Vagina (tissue), 2 donors: ENCODE measurements at regions not wholly inside any gene's neighbourhood (a gene's known extent, or its start where the extent isn't known, plus 50 kb on each side); places are given as distances from the start of the nearest gene placed in this dataset.
"Not testable (repeated sequence)": the region's sequence is repeated elsewhere in the genome, so short reads cannot be mapped to it uniquely, and the experiment has no call there.

ENCODE experiments used
- DNase-seq, 2 donors: peaks; one replicate each; pipeline ENCODE4 v3.0.0-alpha.2; 2017; ENCODE audit errors: extremely low spot score in 2 of 2
- H3K27ac ChIP-seq: fragments of 200-600 bp; sonication (generic); one replicate; pipeline ENCODE4 v1.5.1; 2019
- H3K27me3 ChIP-seq: fragments of 200-600 bp; sonication (generic); one replicate; pipeline ENCODE4 v1.5.1; 2019
- H3K36me3 ChIP-seq, 2 donors: fragments of 200-600 bp; sonication (generic); one replicate each; pipeline ENCODE4 v1.5.1; 2017 to 2019
- H3K4me1 ChIP-seq: fragments of 200-600 bp; sonication (generic); one replicate; pipeline ENCODE4 v1.5.1; 2019
- H3K4me3 ChIP-seq, 2 donors: fragments of 200-600 bp; sonication (generic); 1 replicate in 1 of 2; 2 replicates in 1 of 2; pipeline ENCODE4 v1.5.1; 2016 to 2019
- H3K9me3 ChIP-seq: fragments of 200-600 bp; sonication (generic); one replicate; pipeline ENCODE4 v1.5.1; 2019
- CTCF ChIP-seq, 3 experiments: fragments of 450-650 bp in 2 of 3; fragments of 200-600 bp in 1 of 3; sonication (generic) in 1 of 3; IDR thresholded peaks; one replicate each; pipeline ENCODE4 v1.5.1; 2017 to 2019; ENCODE audit warnings: antibody characterized with exemption in 3 of 3, mild to moderate bottlenecking in 2 of 3, moderate library complexity in 2 of 3
- POLR2A ChIP-seq, 2 donors: fragments of 450-650 bp; IDR thresholded peaks; one replicate each; pipeline ENCODE4 v1.6.1; 2017; ENCODE audit warnings: antibody characterized with exemption in 2 of 2, mild to moderate bottlenecking in 2 of 2, moderate library complexity in 2 of 2
- POLR2AphosphoS5 ChIP-seq, 2 donors: sonication (generic); formaldehyde crosslinking; IDR thresholded peaks; one replicate each; pipeline ENCODE4 v1.9.0; 2017; ENCODE audit warnings: antibody characterized with exemption in 2 of 2, mild to moderate bottlenecking in 2 of 2, low read depth in 1 of 2; ENCODE audit not compliant: insufficient read depth in 1 of 2
- intact Hi-C: fragments of 100-400 bp; cut with DNase I; formaldehyde crosslinking; loops from one replicate; pipeline ENCODE4 v1.15.1; 2023

GRCh38 chr18:67771271-67771670 is 254.8 kb upstream of the DSEL start:
- no peak overlapping the region for H3K27ac ChIP-seq
- H3K4me3 ChIP-seq: no peak overlapping the region
- no peaks in the 10 kb centered on the region for H3K4me1 ChIP-seq
- no peaks in the 10 kb centered on the region for H3K36me3 ChIP-seq
- intact Hi-C loops: no loop called here
- TF ChIP-seq POLR2A (IDR thresholded peaks at IDR 0.05): no peak
- no peak for TF ChIP-seq POLR2AphosphoS5 (IDR thresholded peaks at IDR 0.05; ENCODE audit: insufficient read depth in 1 of 2, low read depth in 1 of 2)
- no peak for TF ChIP-seq CTCF (IDR thresholded peaks at IDR 0.05)
- no peaks in the 10 kb centered on the region for H3K9me3 ChIP-seq
- H3K27me3 ChIP-seq: no peaks in the 10 kb centered on the region
- DNase-seq: no peak

GRCh38 chr18:67770520-67770919 is 254.0 kb upstream of the DSEL start:
- TF ChIP-seq CTCF (IDR thresholded peaks at IDR 0.05): no peak
- no peak for TF ChIP-seq POLR2AphosphoS5 (IDR thresholded peaks at IDR 0.05; ENCODE audit: insufficient read depth in 1 of 2, low read depth in 1 of 2)
- no peak for TF ChIP-seq POLR2A (IDR thresholded peaks at IDR 0.05)
- Histone ChIP-seq H3K27me3 (no peaks in the 10 kb centered on the region), H3K36me3 (no peaks in the 10 kb centered on the region), H3K4me1 (no peaks in the 10 kb centered on the region), H3K4me3 (no peak overlapping the region), H3K9me3 (no peaks in the 10 kb centered on the region), H3K27ac (no peak overlapping the region)
- intact Hi-C loops: no loop called here
- no peak for DNase-seq

- intact Hi-C loops: no loop called here
- TF ChIP-seq CTCF (IDR thresholded peaks at IDR 0.05) (no peak), POLR2AphosphoS5 (IDR thresholded peaks at IDR 0.05; ENCODE audit: insufficient read depth in 1 of 2, low read depth in 1 of 2) (no peak), POLR2A (IDR thresholded peaks at IDR 0.05) (no peak)
These were observed 250.4 kb upstream of the DSEL start for GRCh38 chr18:67766930-67767329.

GRCh38 chr18:67752211-67752610 is 235.7 kb upstream of the DSEL start:
- H3K36me3 ChIP-seq, H3K4me1 ChIP-seq, H3K27me3 ChIP-seq, H3K9me3 ChIP-seq, H3K27ac ChIP-seq, H3K4me3 ChIP-seq, DNase-seq, intact Hi-C loops: not testable (repeated sequence)

More at GRCh38 chr18:67766930-67767329, 250.4 kb upstream of the DSEL start:
- Histone ChIP-seq H3K4me3 (no peak overlapping the region), H3K9me3 (no peaks in the 10 kb centered on the region), H3K27me3 (no peaks in the 10 kb centered on the region), H3K36me3 (no peaks in the 10 kb centered on the region), H3K4me1 (no peaks in the 10 kb centered on the region), H3K27ac (no peak overlapping the region)
- DNase-seq: no peak

GRCh38 chr18:67742954-67743353 is 226.4 kb upstream of the DSEL start:
- H3K27ac ChIP-seq: no peak overlapping the region
- TF ChIP-seq POLR2AphosphoS5 (IDR thresholded peaks at IDR 0.05; ENCODE audit: insufficient read depth in 1 of 2, low read depth in 1 of 2): no peak
- no peak for TF ChIP-seq POLR2A (IDR thresholded peaks at IDR 0.05)
- no peak for TF ChIP-seq CTCF (IDR thresholded peaks at IDR 0.05)
- no peaks in the 10 kb centered on the region for H3K27me3 ChIP-seq
- DNase-seq: no peak
- no peaks in the 10 kb centered on the region for H3K9me3 ChIP-seq
- no peak overlapping the region for H3K4me3 ChIP-seq
- no peaks in the 10 kb centered on the region for H3K36me3 ChIP-seq
- H3K4me1 ChIP-seq: no peaks in the 10 kb centered on the region
- intact Hi-C loops: no loop called here

GRCh38 chr18:67742525-67742924 is 226.0 kb upstream of the DSEL start:
- Histone ChIP-seq H3K9me3 (no peaks in the 10 kb centered on the region), H3K27ac (no peak overlapping the region), H3K27me3 (no peaks in the 10 kb centered on the region), H3K4me1 (no peaks in the 10 kb centered on the region), H3K36me3 (no peaks in the 10 kb centered on the region), H3K4me3 (no peak overlapping the region)
- TF ChIP-seq CTCF (IDR thresholded peaks at IDR 0.05): no peak
- no peak for TF ChIP-seq POLR2AphosphoS5 (IDR thresholded peaks at IDR 0.05; ENCODE audit: insufficient read depth in 1 of 2, low read depth in 1 of 2)
- no peak for TF ChIP-seq POLR2A (IDR thresholded peaks at IDR 0.05)
- intact Hi-C loops: no loop called here
- DNase-seq: no peak
